Upper lobe of left lung (tissue), 4 donors: ENCODE measurements at regions not wholly inside any gene's neighbourhood (a gene's known extent, or its start where the extent isn't known, plus 50 kb on each side); places are given as distances from the start of the nearest gene placed in this dataset.

Experiments
- EP300 ChIP-seq, 4 donors: sonication (generic); formaldehyde crosslinking; IDR thresholded peaks; one replicate each; pipeline ENCODE4 v1.5.1; 2017; ENCODE audit warnings: antibody characterized with exemption in 4 of 4, control low read depth in 2 of 4
- POLR2A ChIP-seq, 4 donors: fragments of 450-650 bp; IDR thresholded peaks; one replicate each; pipeline ENCODE4 v1.5.1; 2016 to 2017; ENCODE audit warnings: antibody characterized with exemption in 4 of 4, mild to moderate bottlenecking in 2 of 4
- POLR2AphosphoS5 ChIP-seq, 2 donors: sonication (generic); formaldehyde crosslinking; IDR thresholded peaks; one replicate each; pipeline ENCODE4 v1.5.1; 2017; ENCODE audit warnings: antibody characterized with exemption in 2 of 2
- TF ChIP-seq, protein P1 (sequence below), 6 experiments: fragments of 450-650 bp in 4 of 6; fragments of 200-600 bp in 2 of 6; sonication (generic) in 2 of 6; IDR thresholded peaks; one replicate each; pipeline ENCODE4 v1.5.1; 2016 to 2019; ENCODE audit warnings: antibody characterized with exemption in 6 of 6

- TF ChIP-seq, protein P1, sequence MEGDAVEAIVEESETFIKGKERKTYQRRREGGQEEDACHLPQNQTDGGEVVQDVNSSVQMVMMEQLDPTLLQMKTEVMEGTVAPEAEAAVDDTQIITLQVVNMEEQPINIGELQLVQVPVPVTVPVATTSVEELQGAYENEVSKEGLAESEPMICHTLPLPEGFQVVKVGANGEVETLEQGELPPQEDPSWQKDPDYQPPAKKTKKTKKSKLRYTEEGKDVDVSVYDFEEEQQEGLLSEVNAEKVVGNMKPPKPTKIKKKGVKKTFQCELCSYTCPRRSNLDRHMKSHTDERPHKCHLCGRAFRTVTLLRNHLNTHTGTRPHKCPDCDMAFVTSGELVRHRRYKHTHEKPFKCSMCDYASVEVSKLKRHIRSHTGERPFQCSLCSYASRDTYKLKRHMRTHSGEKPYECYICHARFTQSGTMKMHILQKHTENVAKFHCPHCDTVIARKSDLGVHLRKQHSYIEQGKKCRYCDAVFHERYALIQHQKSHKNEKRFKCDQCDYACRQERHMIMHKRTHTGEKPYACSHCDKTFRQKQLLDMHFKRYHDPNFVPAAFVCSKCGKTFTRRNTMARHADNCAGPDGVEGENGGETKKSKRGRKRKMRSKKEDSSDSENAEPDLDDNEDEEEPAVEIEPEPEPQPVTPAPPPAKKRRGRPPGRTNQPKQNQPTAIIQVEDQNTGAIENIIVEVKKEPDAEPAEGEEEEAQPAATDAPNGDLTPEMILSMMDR (IDR thresholded peaks at IDR 0.05) = no peak
- TF ChIP-seq POLR2A (IDR thresholded peaks at IDR 0.05) (no peak), POLR2AphosphoS5 (IDR thresholded peaks at IDR 0.05) (no peak), EP300 (IDR thresholded peaks at IDR 0.05) (no peak)
Observed at GRCh38 chr2:116842164-116842563, 972.3 kb upstream of the DDX18 start.
